GM10248 (cell line): ENCODE measurements at regions not wholly inside any gene's neighbourhood (a gene's known extent, or its start where the extent isn't known, plus 50 kb on each side); places are given as distances from the start of the nearest gene placed in this dataset.
"Not testable (repeated sequence)": the region's sequence is repeated elsewhere in the genome, so short reads cannot be mapped to it uniquely, and the experiment has no call there.

Experiments used
- CTCF ChIA-PET: fragments of 300-600 bp; sonication (Branson Sonifier 250); formaldehyde crosslinking; extraction: SDS; loops from one replicate; lab custom pipeline; 2021; ENCODE audit warnings: antibody characterized with exemption; lab: Yijun Ruan, JAX
- POLR2A ChIA-PET: fragments of 350-650 bp; sonication (Branson Sonifier 250); formaldehyde crosslinking; extraction: SDS; loops from one replicate; lab custom pipeline; 2020; ENCODE audit warnings: antibody characterized with exemption; lab: Yijun Ruan, JAX
- DNase-seq: peaks from one replicate; pipeline ENCODE4 v3.0.0; 2012; ENCODE audit errors: extremely low spot score
- TF ChIP-seq, protein P1 (sequence below): IDR thresholded peaks from 2 replicates; pipeline ENCODE4 v1.5.1; 2012; ENCODE audit warnings: mild to moderate bottlenecking, low read depth; ENCODE audit errors: extremely low read depth, missing control alignments, control extremely low read depth

DNA sequence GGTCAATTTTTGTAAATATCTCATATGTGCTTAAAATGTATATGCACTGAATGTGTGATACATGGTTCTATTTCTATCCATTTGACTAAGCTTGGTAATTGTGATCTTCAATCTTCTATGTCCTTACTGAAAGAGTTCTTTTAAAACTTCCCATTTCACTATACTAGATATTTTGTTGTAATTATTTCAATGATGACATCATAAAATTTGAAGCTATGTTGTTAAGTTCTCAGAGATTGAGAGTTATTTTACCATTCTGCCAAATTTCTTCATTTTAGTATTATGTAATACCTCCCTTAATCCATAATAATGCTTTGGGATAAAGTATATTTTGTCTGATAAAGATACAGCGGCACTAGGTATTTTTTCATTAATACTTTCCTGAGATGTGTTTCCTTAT, 1307.3 kb downstream of the RPA4 start:
- no peak for DNase-seq
- POLR2A ChIA-PET = no interaction called here
- TF ChIP-seq, protein P1, sequence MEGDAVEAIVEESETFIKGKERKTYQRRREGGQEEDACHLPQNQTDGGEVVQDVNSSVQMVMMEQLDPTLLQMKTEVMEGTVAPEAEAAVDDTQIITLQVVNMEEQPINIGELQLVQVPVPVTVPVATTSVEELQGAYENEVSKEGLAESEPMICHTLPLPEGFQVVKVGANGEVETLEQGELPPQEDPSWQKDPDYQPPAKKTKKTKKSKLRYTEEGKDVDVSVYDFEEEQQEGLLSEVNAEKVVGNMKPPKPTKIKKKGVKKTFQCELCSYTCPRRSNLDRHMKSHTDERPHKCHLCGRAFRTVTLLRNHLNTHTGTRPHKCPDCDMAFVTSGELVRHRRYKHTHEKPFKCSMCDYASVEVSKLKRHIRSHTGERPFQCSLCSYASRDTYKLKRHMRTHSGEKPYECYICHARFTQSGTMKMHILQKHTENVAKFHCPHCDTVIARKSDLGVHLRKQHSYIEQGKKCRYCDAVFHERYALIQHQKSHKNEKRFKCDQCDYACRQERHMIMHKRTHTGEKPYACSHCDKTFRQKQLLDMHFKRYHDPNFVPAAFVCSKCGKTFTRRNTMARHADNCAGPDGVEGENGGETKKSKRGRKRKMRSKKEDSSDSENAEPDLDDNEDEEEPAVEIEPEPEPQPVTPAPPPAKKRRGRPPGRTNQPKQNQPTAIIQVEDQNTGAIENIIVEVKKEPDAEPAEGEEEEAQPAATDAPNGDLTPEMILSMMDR = no peak
- CTCF ChIA-PET = no interaction called here

DNA sequence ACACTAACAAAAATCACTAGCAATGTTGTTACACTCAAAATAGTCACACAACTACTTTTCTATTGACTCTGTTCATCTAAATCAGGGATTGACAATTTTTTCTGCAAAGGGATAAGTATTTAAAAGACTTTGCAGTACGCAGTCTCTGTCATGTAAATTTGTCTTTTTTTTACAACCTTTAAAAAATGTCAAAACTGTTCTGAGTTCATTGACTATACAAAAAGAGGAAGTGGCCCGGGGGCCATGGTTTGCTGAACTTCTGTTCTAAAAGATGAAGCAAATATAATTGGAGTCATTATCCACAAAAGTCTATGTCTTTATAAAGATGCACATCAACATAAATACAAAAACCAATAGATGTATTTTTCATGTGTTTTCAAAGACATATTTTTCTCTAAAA, 1310.3 kb downstream of the RPA4 start:
- DNase-seq = no peak
- CTCF ChIA-PET = no interaction called here
- POLR2A ChIA-PET = no interaction called here
- TF ChIP-seq, protein P1 = no peak

DNA sequence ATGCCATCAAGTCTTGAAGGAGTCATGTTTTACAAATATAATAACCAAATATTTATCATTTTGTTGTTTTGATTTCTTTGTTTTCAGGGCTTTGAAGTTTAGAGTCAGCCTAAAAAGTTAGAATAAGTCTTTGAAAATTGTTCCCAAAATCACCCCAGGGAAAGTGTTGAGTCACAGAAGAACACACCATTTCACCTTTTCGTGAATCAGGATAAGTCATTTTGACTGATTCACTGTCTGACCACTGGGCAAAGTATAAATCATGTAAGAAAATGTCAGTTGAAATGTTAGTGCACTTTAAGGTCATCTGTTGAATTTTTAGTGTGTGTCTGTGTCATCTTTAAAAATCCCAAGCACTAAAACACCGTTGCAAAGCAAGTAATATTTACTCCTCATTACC, 1320.1 kb downstream of the RPA4 start:
- CTCF ChIA-PET = no interaction called here
- POLR2A ChIA-PET = no interaction called here
- no peak for DNase-seq
- TF ChIP-seq, protein P1 = no peak

DNA sequence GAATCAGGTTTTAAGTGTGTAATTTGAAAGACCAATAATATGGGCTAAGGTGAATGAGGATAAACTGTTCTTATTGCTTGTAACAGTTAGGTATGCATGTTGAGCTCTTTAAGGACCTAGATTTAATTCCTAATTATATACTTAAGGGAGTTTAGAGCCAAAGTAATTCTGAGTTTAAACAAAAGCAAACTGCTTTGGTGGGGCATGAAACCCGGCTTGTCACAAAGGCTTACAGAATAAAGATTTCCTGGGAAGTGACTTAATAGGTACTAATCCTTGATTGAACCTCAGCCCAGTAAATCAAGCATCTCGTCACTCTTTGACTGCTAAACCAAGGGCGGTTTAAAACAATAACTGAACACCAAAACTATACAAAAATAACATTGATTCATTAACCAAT, 1324.2 kb downstream of the RPA4 start:
- no peak for DNase-seq
- POLR2A ChIA-PET = no interaction called here

DNA sequence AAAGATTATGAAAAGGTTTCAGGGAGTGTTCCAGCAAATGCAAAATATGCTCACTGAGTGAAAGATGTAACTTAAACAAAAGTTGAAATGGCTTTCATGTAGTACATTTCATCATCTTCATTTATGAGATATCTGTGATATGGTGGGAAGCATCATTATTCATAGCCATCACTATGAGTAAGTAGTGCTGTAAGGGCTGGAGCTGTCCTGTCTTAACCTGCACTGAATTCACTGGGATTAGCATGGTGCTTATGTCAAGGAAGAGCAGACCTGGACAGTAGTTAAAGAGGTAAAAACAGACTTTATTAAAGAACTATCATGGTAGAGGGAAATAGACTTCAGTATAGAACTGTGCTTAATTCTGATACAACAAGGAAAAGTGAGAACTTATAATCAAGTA, 1347.3 kb downstream of the RPA4 start:
- TF ChIP-seq, protein P1 = no peak
- ChIA-PET POLR2A (no interaction called here), CTCF (no interaction called here)
- no peak for DNase-seq

More for the DNA sequence above, 1324.2 kb downstream of the RPA4 start:
- CTCF ChIA-PET = no interaction called here
- TF ChIP-seq, protein P1 = no peak

DNA sequence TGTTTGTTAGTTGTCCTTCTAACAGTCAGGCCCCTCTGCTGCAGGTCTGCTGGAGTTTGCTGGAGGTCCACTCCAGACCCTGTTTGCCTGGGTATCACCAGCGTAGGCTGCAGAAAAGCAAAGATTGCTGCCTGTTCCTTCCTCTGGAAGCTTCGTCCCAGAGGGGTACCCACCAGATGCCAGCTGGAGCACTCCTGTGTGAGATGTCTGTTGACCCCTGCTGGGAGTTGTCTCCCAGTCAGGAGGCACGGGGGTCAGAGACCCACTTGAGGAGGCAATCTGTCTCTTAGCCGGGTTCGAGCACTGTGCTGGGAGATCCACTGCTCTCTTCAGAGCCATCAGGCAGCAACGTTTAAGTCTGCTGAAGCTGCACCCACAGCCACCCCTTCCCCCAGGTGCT, 1356.4 kb downstream of the RPA4 start:
- POLR2A ChIA-PET, CTCF ChIA-PET: not testable (repeated sequence)

DNA sequence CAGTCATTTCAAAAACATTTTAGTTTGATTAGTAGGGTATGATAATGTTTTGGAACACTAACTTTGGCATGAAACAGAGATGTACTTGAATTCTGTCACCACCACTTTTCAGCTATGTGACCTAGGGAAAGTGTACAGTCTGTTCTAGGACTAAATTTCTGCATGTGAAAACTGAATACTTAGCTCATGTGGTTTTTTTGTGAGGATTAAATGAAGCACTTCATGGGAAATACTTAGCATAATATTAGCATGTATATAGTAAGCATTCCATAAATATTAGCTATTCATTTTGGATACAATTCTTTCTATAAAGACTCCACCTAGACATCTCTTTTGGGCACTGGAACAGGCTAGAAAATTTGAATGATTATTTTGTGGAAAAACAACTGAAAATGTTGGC, 1379.4 kb downstream of the RPA4 start:
- TF ChIP-seq, protein P1 = no peak
- no peak for DNase-seq
- CTCF ChIA-PET = no interaction called here
- POLR2A ChIA-PET = no interaction called here

More for the DNA sequence above, 1356.4 kb downstream of the RPA4 start:
- DNase-seq = not testable (repeated sequence)

DNA sequence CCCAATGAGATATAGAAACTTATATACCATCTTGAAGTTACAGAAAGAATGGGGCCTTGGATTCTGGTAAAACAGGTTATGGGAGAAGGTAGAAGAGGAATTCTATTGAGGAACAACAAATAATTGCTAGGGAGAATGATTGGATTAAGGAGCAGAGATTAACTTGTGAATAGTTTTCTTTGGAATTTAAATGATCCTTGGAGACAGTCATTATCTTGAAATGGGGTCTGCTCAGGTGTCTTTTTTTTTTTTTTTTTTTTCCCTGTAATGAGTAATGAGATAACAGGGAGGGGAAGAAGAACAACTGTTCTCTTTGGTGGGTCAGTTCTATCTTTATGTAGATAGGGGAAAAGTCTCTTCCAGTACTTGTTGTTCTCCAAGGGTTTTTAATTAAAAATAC, 1406.0 kb downstream of the RPA4 start:
- no peak for DNase-seq
- TF ChIP-seq, protein P1 = no peak
- POLR2A ChIA-PET = no interaction called here
- CTCF ChIA-PET = no interaction called here
